C4-2B (cell line): ENCODE measurements at regions not wholly inside any gene's neighbourhood (a gene's known extent, or its start where the extent isn't known, plus 50 kb on each side); places are given as distances from the start of the nearest gene placed in this dataset.

ENCODE experiments used
- ZFX ChIP-seq: fragments of 450-650 bp; IDR thresholded peaks from 2 replicates; pipeline ENCODE4 v1.6.1; 2017
- TF ChIP-seq, protein P1 (sequence below): fragments of 450-650 bp; conservative IDR thresholded peaks from 2 replicates; pipeline ENCODE4 v1.5.1; 2017; ENCODE audit warnings: mild to moderate bottlenecking

- TF ChIP-seq ZFX, result no peak
- TF ChIP-seq, protein P1, sequence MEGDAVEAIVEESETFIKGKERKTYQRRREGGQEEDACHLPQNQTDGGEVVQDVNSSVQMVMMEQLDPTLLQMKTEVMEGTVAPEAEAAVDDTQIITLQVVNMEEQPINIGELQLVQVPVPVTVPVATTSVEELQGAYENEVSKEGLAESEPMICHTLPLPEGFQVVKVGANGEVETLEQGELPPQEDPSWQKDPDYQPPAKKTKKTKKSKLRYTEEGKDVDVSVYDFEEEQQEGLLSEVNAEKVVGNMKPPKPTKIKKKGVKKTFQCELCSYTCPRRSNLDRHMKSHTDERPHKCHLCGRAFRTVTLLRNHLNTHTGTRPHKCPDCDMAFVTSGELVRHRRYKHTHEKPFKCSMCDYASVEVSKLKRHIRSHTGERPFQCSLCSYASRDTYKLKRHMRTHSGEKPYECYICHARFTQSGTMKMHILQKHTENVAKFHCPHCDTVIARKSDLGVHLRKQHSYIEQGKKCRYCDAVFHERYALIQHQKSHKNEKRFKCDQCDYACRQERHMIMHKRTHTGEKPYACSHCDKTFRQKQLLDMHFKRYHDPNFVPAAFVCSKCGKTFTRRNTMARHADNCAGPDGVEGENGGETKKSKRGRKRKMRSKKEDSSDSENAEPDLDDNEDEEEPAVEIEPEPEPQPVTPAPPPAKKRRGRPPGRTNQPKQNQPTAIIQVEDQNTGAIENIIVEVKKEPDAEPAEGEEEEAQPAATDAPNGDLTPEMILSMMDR, result no peak
Measured at GRCh38 chr2:52929412-52929811, 838.2 kb upstream of the CHAC2 start.
